ENCODE measurements at regions not wholly inside any gene's neighbourhood (a gene's known extent, or its start where the extent isn't known, plus 50 kb on each side); places are given as distances from the start of the nearest gene placed in this dataset.

DNA sequence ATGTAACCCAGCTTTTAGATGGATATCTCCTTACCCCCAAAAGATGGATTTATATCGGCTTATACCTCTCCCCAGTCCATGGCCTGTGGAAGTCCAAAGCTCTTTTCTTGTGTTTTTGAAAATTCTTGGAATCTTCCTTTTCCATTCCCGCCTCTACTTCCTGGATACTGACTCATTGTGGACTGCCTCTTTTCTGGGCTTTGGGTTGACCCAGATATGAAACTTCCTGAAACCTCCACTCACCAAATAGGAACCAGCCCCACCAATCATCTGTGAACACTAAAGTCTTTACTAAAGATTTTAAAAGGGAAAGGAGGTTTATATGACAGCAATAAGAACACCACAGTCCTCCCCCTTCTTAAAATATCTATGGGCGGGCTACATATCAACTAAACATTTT lies 163.4 kb upstream of the SYN3 start:
- no CpG with 5 or more reads among the region's 3 CpGs for WGBS (ENCODE audit: insufficient coverage, insufficient read length)

DNA sequence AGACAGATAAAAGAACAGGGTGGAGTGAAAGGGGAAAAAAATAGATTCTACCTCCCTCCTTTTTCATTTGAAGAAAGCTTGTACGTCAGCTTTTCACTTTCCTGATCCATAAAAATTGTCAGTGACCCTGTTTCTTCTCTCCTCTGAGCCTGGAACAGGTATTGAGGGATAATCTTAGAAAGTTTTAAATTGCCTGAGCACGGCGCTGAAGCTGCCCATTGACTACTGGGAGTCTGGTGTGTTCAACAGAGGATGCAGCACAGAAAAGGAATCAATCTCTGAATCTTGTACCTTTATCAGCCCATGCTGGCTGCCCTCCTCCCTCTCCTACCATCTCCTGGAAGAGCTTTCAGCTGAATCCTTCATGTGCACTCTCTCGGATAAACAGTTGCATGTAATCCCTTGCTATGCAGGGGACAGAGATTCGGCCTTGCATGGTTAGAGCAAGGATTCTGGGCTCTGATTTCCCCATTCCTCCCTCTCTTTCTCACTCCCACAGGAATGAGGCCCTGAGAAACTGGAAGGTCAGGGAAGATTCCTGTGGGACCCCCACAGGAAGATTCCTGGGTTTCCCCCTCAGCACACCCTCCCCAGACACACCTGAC lies 162.4 kb upstream of the SYN3 start:
- no peaks in the 10 kb centered on the region for H3K9me3 ChIP-seq (ENCODE audit: control insufficient read depth, insufficient read depth, low read length)
- DNase-seq (ENCODE audit: low read depth, low spot score) = no peak
- H3K27ac ChIP-seq (ENCODE audit: low read length) = no peak overlapping the region
- no CpG with 5 or more reads among the region's 5 CpGs for WGBS (ENCODE audit: insufficient coverage, insufficient read length)
- H3K27me3 ChIP-seq (ENCODE audit: control insufficient read depth, insufficient read depth, low read length) = no peaks in the 10 kb centered on the region
- no peaks in the 10 kb centered on the region for H3K36me3 ChIP-seq (ENCODE audit: control insufficient read depth, insufficient read depth, low read length)
- H3K4me3 ChIP-seq (ENCODE audit: low read length) = no peak overlapping the region
- H3K4me1 ChIP-seq (ENCODE audit: control insufficient read depth, insufficient read depth, low read length) = no peaks in the 10 kb centered on the region

More for the DNA sequence above, 163.4 kb upstream of the SYN3 start:
- Histone ChIP-seq H3K27ac (ENCODE audit: low read length) (no peak overlapping the region), H3K4me3 (ENCODE audit: low read length) (no peak overlapping the region), H3K36me3 (ENCODE audit: control insufficient read depth, insufficient read depth, low read length) (no peaks in the 10 kb centered on the region), H3K4me1 (ENCODE audit: control insufficient read depth, insufficient read depth, low read length) (no peaks in the 10 kb centered on the region), H3K27me3 (ENCODE audit: control insufficient read depth, insufficient read depth, low read length) (no peaks in the 10 kb centered on the region), H3K9me3 (ENCODE audit: control insufficient read depth, insufficient read depth, low read length) (no peaks in the 10 kb centered on the region)
- DNase-seq (ENCODE audit: low read depth, low spot score) = no peak

DNA sequence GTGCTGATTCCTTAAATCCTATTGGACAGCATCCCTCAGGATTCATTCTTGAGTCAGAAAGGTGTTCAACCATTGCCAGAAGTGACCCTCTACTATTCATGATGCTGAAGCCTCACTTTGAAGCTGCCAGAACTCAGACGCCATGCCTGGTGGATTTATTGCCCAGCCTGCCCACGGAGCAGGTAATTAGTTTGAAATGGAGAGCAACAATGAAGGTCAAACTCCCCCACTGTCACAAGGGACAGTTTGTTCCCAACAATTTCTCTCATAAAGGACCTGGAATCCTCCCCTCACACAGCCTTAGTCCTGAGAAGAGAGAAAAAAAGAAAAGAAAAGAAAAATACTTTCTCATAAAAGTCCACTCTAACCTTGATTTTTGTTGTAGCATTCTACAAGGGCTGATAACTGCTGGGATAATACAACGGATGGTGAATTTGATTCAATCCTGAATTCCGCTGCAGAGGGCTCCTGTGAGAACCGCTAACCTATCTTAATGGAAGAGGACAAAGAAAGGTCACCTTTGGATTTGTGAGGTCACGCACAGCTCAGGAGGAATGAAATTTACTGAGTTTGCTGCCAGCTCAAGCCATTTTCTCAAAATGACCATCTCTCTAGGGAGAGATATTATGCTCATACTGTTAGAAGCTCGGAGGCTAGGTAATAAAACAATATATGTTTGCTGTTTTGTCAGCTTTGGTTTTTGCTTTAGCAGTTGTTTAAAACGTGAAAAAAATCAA lies 161.6 kb upstream of the SYN3 start:
- no CpG with 5 or more reads among the region's 8 CpGs for WGBS (ENCODE audit: insufficient coverage, insufficient read length)
- Histone ChIP-seq H3K27ac (ENCODE audit: low read length) (no peak overlapping the region), H3K4me3 (ENCODE audit: low read length) (no peak overlapping the region), H3K4me1 (ENCODE audit: control insufficient read depth, insufficient read depth, low read length) (no peaks in the 10 kb centered on the region), H3K27me3 (ENCODE audit: control insufficient read depth, insufficient read depth, low read length) (no peaks in the 10 kb centered on the region), H3K36me3 (ENCODE audit: control insufficient read depth, insufficient read depth, low read length) (no peaks in the 10 kb centered on the region), H3K9me3 (ENCODE audit: control insufficient read depth, insufficient read depth, low read length) (no peaks in the 10 kb centered on the region)
- no peak for DNase-seq (ENCODE audit: low read depth, low spot score)

GRCh38 chr22:33213383-33214075 lies 155.3 kb upstream of the SYN3 start:
- H3K4me3 ChIP-seq (ENCODE audit: low read length) = no peak overlapping the region
- no peaks in the 10 kb centered on the region for H3K27me3 ChIP-seq (ENCODE audit: control insufficient read depth, insufficient read depth, low read length)
- no peaks in the 10 kb centered on the region for H3K9me3 ChIP-seq (ENCODE audit: control insufficient read depth, insufficient read depth, low read length)
- WGBS (ENCODE audit: insufficient coverage, insufficient read length) = no CpG with 5 or more reads among the region's 15 CpGs
- DNase-seq (ENCODE audit: low read depth, low spot score) = no peak
- no peaks in the 10 kb centered on the region for H3K36me3 ChIP-seq (ENCODE audit: control insufficient read depth, insufficient read depth, low read length)
- no peaks in the 10 kb centered on the region for H3K4me1 ChIP-seq (ENCODE audit: control insufficient read depth, insufficient read depth, low read length)
- H3K27ac ChIP-seq (ENCODE audit: low read length) = no peak overlapping the region

DNA sequence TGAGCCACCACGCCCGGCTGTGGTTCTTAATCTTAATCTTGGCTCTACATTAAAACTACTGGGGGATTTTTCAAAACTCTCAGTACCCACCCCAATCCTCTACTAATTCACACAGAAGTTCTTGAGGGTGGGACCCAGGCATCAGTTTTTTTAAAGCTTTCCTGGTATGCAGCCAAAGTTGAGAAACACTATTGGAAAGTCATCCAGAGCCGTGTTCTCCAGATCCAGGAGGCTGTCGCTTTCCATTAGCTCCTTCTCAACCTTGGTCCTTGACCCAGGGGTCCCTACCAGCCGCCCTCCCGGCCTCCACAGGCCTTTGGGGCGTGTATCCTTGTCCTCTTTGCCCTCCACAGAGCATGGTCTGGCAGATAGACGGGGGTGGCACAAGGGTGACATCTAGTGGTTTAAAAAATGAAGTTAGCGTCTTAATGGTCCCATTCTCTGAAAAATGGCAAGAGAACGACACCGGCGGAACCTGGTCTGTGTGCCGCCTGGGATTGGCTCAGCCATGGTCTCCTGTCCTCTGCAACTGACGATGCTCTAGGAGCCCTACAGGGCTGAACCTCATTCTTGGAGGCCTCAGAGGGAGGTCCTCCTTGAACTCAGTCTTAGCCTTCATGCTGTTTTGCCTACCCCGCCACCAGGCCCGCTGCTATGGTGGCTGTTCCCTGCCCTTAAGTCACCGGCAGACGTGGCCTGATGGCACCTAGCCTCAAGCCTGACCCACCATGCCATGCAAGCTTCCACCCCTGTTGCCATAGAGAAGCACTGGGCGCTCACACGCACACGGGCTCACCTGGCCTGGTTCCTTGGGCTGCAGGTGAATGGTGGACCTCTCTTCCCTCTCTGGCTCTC lies 152.0 kb upstream of the SYN3 start:
- Histone ChIP-seq H3K27me3 (ENCODE audit: control insufficient read depth, insufficient read depth, low read length) (no peaks in the 10 kb centered on the region), H3K9me3 (ENCODE audit: control insufficient read depth, insufficient read depth, low read length) (no peaks in the 10 kb centered on the region), H3K36me3 (ENCODE audit: control insufficient read depth, insufficient read depth, low read length) (no peaks in the 10 kb centered on the region), H3K4me3 (ENCODE audit: low read length) (no peak overlapping the region), H3K4me1 (ENCODE audit: control insufficient read depth, insufficient read depth, low read length) (no peaks in the 10 kb centered on the region), H3K27ac (ENCODE audit: low read length) (no peak overlapping the region)
- peak; percentile 64 for DNase-seq (ENCODE audit: low read depth, low spot score)
- WGBS (ENCODE audit: insufficient coverage, insufficient read length) = no CpG with 5 or more reads among the region's 21 CpGs

- WGBS (ENCODE audit: insufficient coverage, insufficient read length) = no CpG with 5 or more reads among the region's 1 CpG
- H3K27me3 ChIP-seq (ENCODE audit: control insufficient read depth, insufficient read depth, low read length) = no peaks in the 10 kb centered on the region; the same call in 1 of the 2 replicates
Observed at GRCh38 chr22:33204408-33204807, 146.2 kb upstream of the SYN3 start.

DNA sequence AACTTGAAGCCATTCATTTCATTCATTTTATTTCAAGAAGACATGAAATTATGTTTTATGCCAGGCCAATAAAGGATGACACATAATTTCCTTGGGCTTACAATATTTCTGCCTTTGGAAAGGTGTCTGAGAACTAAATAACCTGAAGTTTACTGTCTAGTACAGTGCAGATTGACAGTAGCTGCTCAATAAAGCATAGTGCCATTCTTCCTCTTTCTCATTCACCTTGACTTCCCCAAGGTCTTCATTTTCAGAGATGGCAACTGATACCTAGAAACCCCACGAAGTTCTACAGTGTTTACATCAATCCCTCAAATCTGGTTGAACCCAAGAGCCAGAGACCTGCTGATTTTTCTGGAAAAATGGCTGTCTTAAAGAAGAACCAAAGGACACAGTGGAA lies 144.3 kb upstream of the SYN3 start:
- H3K27me3 ChIP-seq (ENCODE audit: control insufficient read depth, insufficient read depth, low read length) = no peaks in the 10 kb centered on the region; the same call in 1 of the 2 replicates
- H3K27ac ChIP-seq (ENCODE audit: low read length) = no peak overlapping the region

More at GRCh38 chr22:33204408-33204807, 146.2 kb upstream of the SYN3 start:
- Histone ChIP-seq H3K4me3 (ENCODE audit: low read length) (no peak overlapping the region), H3K36me3 (ENCODE audit: control insufficient read depth, insufficient read depth, low read length) (no peaks in the 10 kb centered on the region), H3K27ac (ENCODE audit: low read length) (no peak overlapping the region), H3K9me3 (ENCODE audit: control insufficient read depth, insufficient read depth, low read length) (no peaks in the 10 kb centered on the region), H3K4me1 (ENCODE audit: control insufficient read depth, insufficient read depth, low read length) (no peaks in the 10 kb centered on the region)
- DNase-seq (ENCODE audit: low read depth, low spot score) = no peak

DNA sequence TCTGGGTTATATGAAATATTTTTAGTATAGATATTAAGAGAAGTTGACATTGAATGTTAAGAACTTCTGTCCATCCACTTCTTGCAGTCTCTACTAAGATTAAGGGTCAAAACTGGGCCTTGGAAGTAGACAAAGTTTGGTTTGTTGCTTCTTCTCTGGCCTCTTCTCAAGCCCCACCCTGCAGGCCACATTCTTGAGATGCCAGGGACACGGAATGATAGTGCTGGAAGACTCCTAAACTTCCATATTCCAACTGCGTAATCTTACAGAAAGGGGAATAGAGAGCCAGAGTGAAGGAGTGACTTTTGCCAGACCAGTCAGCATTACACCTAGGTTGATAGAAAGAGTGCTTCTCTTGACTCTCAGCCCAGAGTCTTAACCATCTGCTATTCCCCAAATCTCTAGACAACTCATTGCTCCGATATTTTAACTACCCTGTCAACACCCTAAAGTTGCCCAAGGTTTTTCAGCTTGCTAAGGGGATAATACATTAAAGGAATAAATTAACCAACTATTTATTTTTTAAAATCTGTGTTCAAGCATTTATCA lies 136.4 kb upstream of the SYN3 start:
- Histone ChIP-seq H3K4me3 (ENCODE audit: low read length) (no peak overlapping the region), H3K27me3 (ENCODE audit: control insufficient read depth, insufficient read depth, low read length) (no peaks in the 10 kb centered on the region), H3K4me1 (ENCODE audit: control insufficient read depth, insufficient read depth, low read length) (no peaks in the 10 kb centered on the region), H3K36me3 (ENCODE audit: control insufficient read depth, insufficient read depth, low read length) (no peaks in the 10 kb centered on the region), H3K9me3 (ENCODE audit: control insufficient read depth, insufficient read depth, low read length) (no peaks in the 10 kb centered on the region), H3K27ac (ENCODE audit: low read length) (no peak overlapping the region)
- no peak for DNase-seq (ENCODE audit: low read depth, low spot score)
- WGBS (ENCODE audit: insufficient coverage, insufficient read length) = no CpG with 5 or more reads among the region's 3 CpGs

More for the DNA sequence above, 144.3 kb upstream of the SYN3 start:
- Histone ChIP-seq H3K4me3 (ENCODE audit: low read length) (no peak overlapping the region), H3K4me1 (ENCODE audit: control insufficient read depth, insufficient read depth, low read length) (no peaks in the 10 kb centered on the region), H3K9me3 (ENCODE audit: control insufficient read depth, insufficient read depth, low read length) (no peaks in the 10 kb centered on the region), H3K36me3 (ENCODE audit: control insufficient read depth, insufficient read depth, low read length) (no peaks in the 10 kb centered on the region)
- DNase-seq (ENCODE audit: low read depth, low spot score) = no peak
- no CpG with 5 or more reads among the region's 1 CpG for WGBS (ENCODE audit: insufficient coverage, insufficient read length)

- Histone ChIP-seq H3K4me1 (ENCODE audit: control insufficient read depth, insufficient read depth, low read length) (no peaks in the 10 kb centered on the region), H3K36me3 (ENCODE audit: control insufficient read depth, insufficient read depth, low read length) (no peaks in the 10 kb centered on the region), H3K27me3 (ENCODE audit: control insufficient read depth, insufficient read depth, low read length) (no peaks in the 10 kb centered on the region), H3K9me3 (ENCODE audit: control insufficient read depth, insufficient read depth, low read length) (no peaks in the 10 kb centered on the region), H3K4me3 (ENCODE audit: low read length) (no peak overlapping the region), H3K27ac (ENCODE audit: low read length) (no peak overlapping the region)
- WGBS (ENCODE audit: insufficient coverage, insufficient read length) = no CpG with 5 or more reads among the region's 2 CpGs
- no peak for DNase-seq (ENCODE audit: low read depth, low spot score)
Observed at GRCh38 chr22:33192156-33192555, 134.0 kb upstream of the SYN3 start.

DNA sequence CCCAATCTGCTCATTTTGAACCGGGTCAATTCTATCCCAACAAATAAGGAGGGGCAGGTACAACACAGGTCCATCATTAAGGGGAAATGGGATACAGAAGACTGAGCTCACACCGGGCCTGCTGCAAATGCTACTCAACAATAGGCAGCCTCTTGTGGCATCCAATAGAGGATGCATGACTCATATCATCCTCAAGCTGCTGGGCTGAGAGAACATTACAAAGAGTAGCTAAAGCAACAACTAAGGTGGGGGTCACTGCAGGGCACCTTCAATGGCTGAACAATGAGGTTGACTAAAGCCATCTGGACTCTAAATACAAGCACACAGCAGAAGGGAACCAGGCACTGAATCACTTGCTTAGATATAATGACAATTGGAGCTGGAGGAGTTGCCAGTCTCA lies 130.1 kb upstream of the SYN3 start:
- Histone ChIP-seq H3K9me3 (ENCODE audit: control insufficient read depth, insufficient read depth, low read length) (no peaks in the 10 kb centered on the region), H3K27me3 (ENCODE audit: control insufficient read depth, insufficient read depth, low read length) (no peaks in the 10 kb centered on the region), H3K4me3 (ENCODE audit: low read length) (no peak overlapping the region), H3K4me1 (ENCODE audit: control insufficient read depth, insufficient read depth, low read length) (no peaks in the 10 kb centered on the region), H3K27ac (ENCODE audit: low read length) (no peak overlapping the region), H3K36me3 (ENCODE audit: control insufficient read depth, insufficient read depth, low read length) (no peaks in the 10 kb centered on the region)
- DNase-seq (ENCODE audit: low read depth, low spot score) = no peak
- no CpG with 5 or more reads among the region's 2 CpGs for WGBS (ENCODE audit: insufficient coverage, insufficient read length)

All from iPS DF 6.9 (cell line).